ENCODE measurements at regions not wholly inside any gene's neighbourhood (a gene's known extent, or its start where the extent isn't known, plus 50 kb on each side); places are given as distances from the start of the nearest gene placed in this dataset.

DNA sequence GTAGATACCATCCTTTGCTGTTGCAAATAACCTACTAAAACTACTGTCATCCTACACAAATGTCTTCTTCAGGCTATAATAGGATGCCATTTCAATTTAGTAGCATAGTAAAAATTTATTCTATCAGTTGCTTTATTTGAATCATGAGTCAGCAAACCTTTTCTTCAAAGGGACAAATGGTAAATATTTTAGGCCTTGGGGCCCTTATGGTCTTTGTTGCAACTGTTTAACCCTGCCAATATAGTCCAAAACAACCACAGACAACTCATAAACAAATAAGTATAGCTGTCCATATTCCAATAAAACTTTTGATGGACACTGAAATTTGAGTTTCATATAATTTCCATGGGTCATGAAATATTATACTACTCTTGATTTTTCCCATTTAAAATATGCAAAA is 54.0 kb upstream of the CCBE1 start:
- no peak for DNase-seq

DNA sequence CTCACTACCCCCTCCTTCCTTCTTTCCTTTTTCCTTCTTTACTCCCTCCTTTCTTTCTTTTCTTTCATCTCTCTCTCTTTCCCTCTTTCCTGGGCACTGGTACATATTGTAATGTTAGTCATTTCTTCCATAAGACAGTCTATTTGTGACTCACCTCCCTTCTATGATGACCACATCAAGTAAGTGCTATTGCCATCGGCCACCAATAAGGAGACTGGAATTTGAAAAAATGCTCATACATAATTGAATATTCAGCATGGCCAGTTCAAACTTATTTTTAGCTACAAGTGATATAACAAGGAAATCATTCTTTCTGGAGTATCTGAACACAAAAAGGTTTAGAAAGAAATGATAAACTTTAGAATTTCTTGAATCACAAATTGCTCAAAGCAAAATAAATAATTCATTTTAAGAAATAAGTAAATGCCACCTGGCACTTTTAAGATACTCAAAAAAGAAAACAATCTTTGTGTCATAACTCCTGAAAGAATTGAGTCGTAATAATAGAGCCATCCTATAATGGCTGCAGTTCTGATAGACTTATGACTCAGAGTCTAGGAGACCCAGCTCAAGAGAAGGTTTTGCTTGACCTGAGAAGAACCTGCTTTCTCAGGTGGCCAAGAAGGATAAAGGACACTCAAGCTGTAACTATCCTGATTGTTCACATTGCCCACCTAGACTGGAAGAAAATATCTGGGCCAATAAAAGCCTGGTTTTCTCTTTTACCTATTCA is 51.6 kb upstream of the CCBE1 start:
- DNase-seq: no peak
